ENCODE measurements at regions not wholly inside any gene's neighbourhood (a gene's known extent, or its start where the extent isn't known, plus 50 kb on each side); places are given as distances from the start of the nearest gene placed in this dataset.

GRCh38 chr3:176219970-176220369, 977.3 kb downstream of the TBL1XR1 start:
- TF ChIP-seq POLR2A (IDR thresholded peaks at IDR 0.05; ENCODE audit: low read length) (no peak), GATA1 (IDR thresholded peaks at IDR 0.05; ENCODE audit: low read depth, low read length) (no peak)

Measured in erythroblast (primary cell).